IPS-15b (cell line): ENCODE measurements at regions not wholly inside any gene's neighbourhood (a gene's known extent, or its start where the extent isn't known, plus 50 kb on each side); places are given as distances from the start of the nearest gene placed in this dataset.

Experiments
- H3K27me3 ChIP-seq: one replicate; pipeline ENCODE4 v1.6.1; 2013; ENCODE audit warnings: low read length; ENCODE audit not compliant: control insufficient read depth, insufficient read depth
- H3K36me3 ChIP-seq: one replicate; pipeline ENCODE4 v1.6.1; 2013; ENCODE audit warnings: low read length; ENCODE audit not compliant: control insufficient read depth, insufficient read depth
- H3K4me1 ChIP-seq: one replicate; pipeline ENCODE4 v1.6.1; 2013; ENCODE audit warnings: mild to moderate bottlenecking, low read length; ENCODE audit not compliant: control insufficient read depth, insufficient read depth
- H3K4me3 ChIP-seq: one replicate; pipeline ENCODE4 v1.5.1; 2013; ENCODE audit warnings: low read depth, low read length
- H3K9ac ChIP-seq: one replicate; pipeline ENCODE4 v1.6.1; 2013; ENCODE audit warnings: low read depth, mild to moderate bottlenecking, low read length
- H3K9me3 ChIP-seq: one replicate; pipeline ENCODE4 v1.6.1; 2013; ENCODE audit warnings: mild to moderate bottlenecking, low read length; ENCODE audit not compliant: control insufficient read depth, insufficient read depth

- H3K36me3 ChIP-seq, result no peaks in the 10 kb centered on the region
Measured at GRCh38 chr3:132189601-132190000, 127.6 kb upstream of the ACP3 start.

GRCh38 chr3:132196113-132196512, 121.1 kb upstream of the ACP3 start:
- no peak overlapping the region for H3K9ac ChIP-seq
- H3K9me3 ChIP-seq, result no peaks in the 10 kb centered on the region
- H3K36me3 ChIP-seq, result no peaks in the 10 kb centered on the region
- peaks cover 2% of the 10 kb centered on the region for H3K27me3 ChIP-seq
- H3K4me3 ChIP-seq, result no peak overlapping the region
- H3K4me1 ChIP-seq, result no peaks in the 10 kb centered on the region

More at GRCh38 chr3:132189601-132190000, 127.6 kb upstream of the ACP3 start:
- H3K9me3 ChIP-seq, result no peaks in the 10 kb centered on the region
- H3K9ac ChIP-seq, result no peak overlapping the region
- H3K4me1 ChIP-seq, result no peaks in the 10 kb centered on the region
- H3K4me3 ChIP-seq, result no peak overlapping the region
- peaks cover 2% of the 10 kb centered on the region for H3K27me3 ChIP-seq

GRCh38 chr3:132198516-132198915, 118.7 kb upstream of the ACP3 start:
- no peaks in the 10 kb centered on the region for H3K36me3 ChIP-seq
- no peaks in the 10 kb centered on the region for H3K9me3 ChIP-seq
- H3K4me1 ChIP-seq, result no peaks in the 10 kb centered on the region
- H3K9ac ChIP-seq, result no peak overlapping the region
- peaks cover 2% of the 10 kb centered on the region for H3K27me3 ChIP-seq
- H3K4me3 ChIP-seq, result no peak overlapping the region

GRCh38 chr3:132199451-132199850, 117.8 kb upstream of the ACP3 start:
- H3K4me3 ChIP-seq, result no peak overlapping the region
- no peaks in the 10 kb centered on the region for H3K4me1 ChIP-seq
- peaks cover 2% of the 10 kb centered on the region for H3K27me3 ChIP-seq
- no peaks in the 10 kb centered on the region for H3K36me3 ChIP-seq
- H3K9ac ChIP-seq, result no peak overlapping the region
- H3K9me3 ChIP-seq, result no peaks in the 10 kb centered on the region

- H3K36me3 ChIP-seq, result no peaks in the 10 kb centered on the region
- no peak overlapping the region for H3K9ac ChIP-seq
- H3K27me3 ChIP-seq, result peaks cover 1% of the 10 kb centered on the region
- H3K9me3 ChIP-seq, result no peaks in the 10 kb centered on the region
- H3K4me1 ChIP-seq, result no peaks in the 10 kb centered on the region
- no peak overlapping the region for H3K4me3 ChIP-seq
Measured at GRCh38 chr3:132202586-132202985, 114.6 kb upstream of the ACP3 start.

GRCh38 chr3:132203889-132204596, 113.2 kb upstream of the ACP3 start:
- Histone ChIP-seq H3K9me3 (no peaks in the 10 kb centered on the region), H3K27me3 (peaks cover 10% of the 10 kb centered on the region), H3K4me3 (no peak overlapping the region), H3K4me1 (no peaks in the 10 kb centered on the region), H3K36me3 (no peaks in the 10 kb centered on the region), H3K9ac (no peak overlapping the region)

- peaks cover 21% of the 10 kb centered on the region for H3K27me3 ChIP-seq
- H3K9me3 ChIP-seq, result no peaks in the 10 kb centered on the region
- H3K4me3 ChIP-seq, result no peak overlapping the region
- no peaks in the 10 kb centered on the region for H3K36me3 ChIP-seq
- H3K4me1 ChIP-seq, result no peaks in the 10 kb centered on the region
- H3K9ac ChIP-seq, result no peak overlapping the region
Measured at GRCh38 chr3:132205609-132206008, 111.6 kb upstream of the ACP3 start.

GRCh38 chr3:132209855-132210254, 107.4 kb upstream of the ACP3 start:
- no peaks in the 10 kb centered on the region for H3K9me3 ChIP-seq
- peaks cover 29% of the 10 kb centered on the region for H3K27me3 ChIP-seq
- no peaks in the 10 kb centered on the region for H3K36me3 ChIP-seq
- no peak overlapping the region for H3K4me3 ChIP-seq
- H3K9ac ChIP-seq, result no peak overlapping the region
- no peaks in the 10 kb centered on the region for H3K4me1 ChIP-seq

GRCh38 chr3:132210476-132211346, 106.5 kb upstream of the ACP3 start:
- Histone ChIP-seq H3K4me1 (no peaks in the 10 kb centered on the region), H3K27me3 (peaks cover 29% of the 10 kb centered on the region), H3K9me3 (no peaks in the 10 kb centered on the region), H3K4me3 (no peak overlapping the region), H3K36me3 (no peaks in the 10 kb centered on the region), H3K9ac (no peak overlapping the region)

- H3K36me3 ChIP-seq, result no peaks in the 10 kb centered on the region
- no peaks in the 10 kb centered on the region for H3K9me3 ChIP-seq
- H3K27me3 ChIP-seq, result peaks cover 29% of the 10 kb centered on the region
- H3K4me1 ChIP-seq, result no peaks in the 10 kb centered on the region
- no peak overlapping the region for H3K9ac ChIP-seq
- no peak overlapping the region for H3K4me3 ChIP-seq
Measured at GRCh38 chr3:132211896-132212295, 105.3 kb upstream of the ACP3 start.

- Histone ChIP-seq H3K9me3 (no peaks in the 10 kb centered on the region), H3K27me3 (no peaks in the 10 kb centered on the region), H3K4me3 (no peak overlapping the region), H3K36me3 (no peaks in the 10 kb centered on the region), H3K4me1 (peaks cover 13% of the 10 kb centered on the region), H3K9ac (no peak overlapping the region)
Measured at GRCh38 chr3:132218817-132219755, 98.1 kb upstream of the ACP3 start.
